Panc1 (cell line): ENCODE measurements at regions not wholly inside any gene's neighbourhood (a gene's known extent, or its start where the extent isn't known, plus 50 kb on each side); places are given as distances from the start of the nearest gene placed in this dataset.
"Not testable (repeated sequence)": the region's sequence is repeated elsewhere in the genome, so short reads cannot be mapped to it uniquely, and the experiment has no call there.

ENCODE experiments used
- ATAC-seq: fragments of 200-7000 bp; cut with Tn5 transposase; 2 replicates; pipeline ENCODE4 v1.9.1; 2020; ENCODE audit warnings: mild to moderate bottlenecking, moderate library complexity
- BruUV-seq: library from RNA; stranded (reverse); fragments of 400-500 nt; replicated peaks from 2 replicates; lab custom pipeline; 2021; lab: Mats Ljungman, UMichigan
- CTCF ChIA-PET: fragments of 300-600 bp; sonication (Branson Sonifier 250); formaldehyde crosslinking; loops from one replicate; lab custom pipeline; 2022; ENCODE audit warnings: antibody characterized with exemption; lab: Charles Lee
- POLR2A ChIA-PET: fragments of 300-600 bp; sonication (Branson Sonifier 250); formaldehyde crosslinking; loops from one replicate; lab custom pipeline; 2022; ENCODE audit warnings: antibody characterized with exemption; lab: Charles Lee
- DNase-seq: peaks from one replicate; pipeline ENCODE4 v3.0.0-alpha.2; 2010; ENCODE audit warnings: low read depth, low spot score
- H3K27ac ChIP-seq: 2 replicates; pipeline ENCODE4 v1.5.1; 2011; ENCODE audit warnings: mild to moderate bottlenecking, low read length, inconsistent platforms
- H3K27me3 ChIP-seq: fragments of 200-500 bp; sonication (Bioruptor generic); 2 replicates; pipeline ENCODE4 v1.6.0; 2014; ENCODE audit warnings: low read length, inconsistent platforms; ENCODE audit not compliant: control insufficient read depth, insufficient read depth
- H3K36me3 ChIP-seq: fragments of 200-500 bp; sonication (Bioruptor generic); 2 replicates; pipeline ENCODE4 v1.5.1; 2014; ENCODE audit warnings: inconsistent platforms, mild to moderate bottlenecking, low read length, moderate library complexity; ENCODE audit not compliant: control insufficient read depth, insufficient read depth
- H3K4me1 ChIP-seq: 2 replicates; pipeline ENCODE4 v1.5.1; 2011; ENCODE audit warnings: inconsistent platforms, mild to moderate bottlenecking, low read length, moderate library complexity; ENCODE audit not compliant: control insufficient read depth, insufficient read depth
- H3K4me3 ChIP-seq, 2 experiments: 2 replicates each; pipeline ENCODE4 v1.5.1; 2011 to 2012; ENCODE audit warnings: low read depth in 2 of 2, low read length in 2 of 2, mild to moderate bottlenecking in 2 of 2, inconsistent platforms in 1 of 2, moderate library complexity in 1 of 2
- H3K9me3 ChIP-seq: fragments of 200-500 bp; sonication (Bioruptor generic); 2 replicates; pipeline ENCODE4 v1.5.1; 2014; ENCODE audit warnings: low read depth, mild to moderate bottlenecking, inconsistent platforms, low read length, moderate library complexity; ENCODE audit not compliant: control insufficient read depth, insufficient read depth
- in situ Hi-C: cut with HindIII; loops from 2 replicates; pipeline ENCODE4 v1.10.0; 2016; ENCODE audit warnings: low sequenced_read_pairs, low pct_unique_long_range_greater_than_20kb
- intact Hi-C: fragments of 100-400 bp; cut with micrococcal nuclease; formaldehyde crosslinking; loops from one replicate; pipeline ENCODE4 v1.10.0; 2022; ENCODE audit not compliant: unreplicated experiment

DNA sequence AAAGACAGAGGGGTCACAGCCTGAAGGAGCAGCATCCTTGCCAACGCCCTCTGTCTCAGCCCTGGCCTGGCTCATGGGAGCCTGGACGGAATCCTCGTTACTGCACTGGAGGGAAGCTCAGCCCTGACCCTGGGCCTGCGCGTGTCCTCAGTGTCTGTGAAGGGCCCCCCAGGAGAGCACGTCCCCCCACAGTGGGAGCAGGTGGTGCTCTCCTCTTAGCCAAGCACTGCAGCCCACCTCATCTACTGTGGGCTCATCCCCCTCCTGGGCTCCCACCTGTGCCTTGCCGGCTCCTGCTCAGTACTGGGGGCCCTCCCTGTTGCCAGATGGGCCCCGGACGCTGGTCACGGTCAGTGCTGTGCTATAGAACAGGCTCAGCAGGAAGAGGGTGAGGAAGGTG lies 177.7 kb downstream of the TMEM121 start:
- POLR2A ChIA-PET: not testable (repeated sequence)

GRCh38 chr14:105704492-105704891 lies 178.1 kb downstream of the TMEM121 start:
- ATAC-seq, H3K9me3 ChIP-seq, CTCF ChIA-PET, H3K36me3 ChIP-seq, in situ Hi-C loops, H3K4me1 ChIP-seq, H3K27me3 ChIP-seq, DNase-seq, H3K4me3 ChIP-seq, H3K27ac ChIP-seq, BruUV-seq: not testable (repeated sequence)
- intact Hi-C loops: loop anchor here (5.0 kb wide), 1 partner anchor 122 kb away; no protein-coding TSS in a partner anchor
- POLR2A ChIA-PET: interaction anchor here (0.6 kb wide), 1 partner anchor 153 kb away, joined by 6 read pairs; no protein-coding TSS in a partner anchor

More for the DNA sequence above, 177.7 kb downstream of the TMEM121 start:
- H3K4me3 ChIP-seq, H3K36me3 ChIP-seq, H3K4me1 ChIP-seq, H3K9me3 ChIP-seq, DNase-seq, H3K27me3 ChIP-seq, ATAC-seq, H3K27ac ChIP-seq, CTCF ChIA-PET, BruUV-seq, in situ Hi-C loops: not testable (repeated sequence)
- intact Hi-C loops: loop anchor here (5.0 kb wide), 1 partner anchor 122 kb away; no protein-coding TSS in a partner anchor

GRCh38 chr14:105705512-105705861 lies 179.1 kb downstream of the TMEM121 start:
- H3K4me3 ChIP-seq, H3K27ac ChIP-seq, H3K4me1 ChIP-seq, intact Hi-C loops, POLR2A ChIA-PET, ATAC-seq, H3K9me3 ChIP-seq, DNase-seq, in situ Hi-C loops, H3K36me3 ChIP-seq, BruUV-seq, CTCF ChIA-PET, H3K27me3 ChIP-seq: not testable (repeated sequence)

- BruUV-seq: not testable (repeated sequence)
- peak; percentile 23; the same call in 1 of the 2 replicates for ATAC-seq
Measured at GRCh38 chr14:105705862-105706700, 179.7 kb downstream of the TMEM121 start.

GRCh38 chr14:105706701-105707019 lies 180.3 kb downstream of the TMEM121 start:
- CTCF ChIA-PET, in situ Hi-C loops, H3K9me3 ChIP-seq, POLR2A ChIA-PET, H3K4me1 ChIP-seq, intact Hi-C loops, BruUV-seq, H3K27me3 ChIP-seq, H3K36me3 ChIP-seq, H3K27ac ChIP-seq, DNase-seq, H3K4me3 ChIP-seq: not testable (repeated sequence)
- ATAC-seq: peak; percentile 49

More at GRCh38 chr14:105705862-105706700, 179.7 kb downstream of the TMEM121 start:
- H3K4me3 ChIP-seq, POLR2A ChIA-PET, DNase-seq, intact Hi-C loops, H3K9me3 ChIP-seq, H3K27ac ChIP-seq, H3K36me3 ChIP-seq, in situ Hi-C loops, H3K4me1 ChIP-seq, H3K27me3 ChIP-seq, CTCF ChIA-PET: not testable (repeated sequence)

GRCh38 chr14:105707099-105707498 lies 180.7 kb downstream of the TMEM121 start:
- H3K4me1 ChIP-seq, H3K9me3 ChIP-seq, BruUV-seq, H3K36me3 ChIP-seq, H3K27ac ChIP-seq, H3K27me3 ChIP-seq, in situ Hi-C loops, intact Hi-C loops, ATAC-seq, H3K4me3 ChIP-seq, DNase-seq, POLR2A ChIA-PET, CTCF ChIA-PET: not testable (repeated sequence)

GRCh38 chr14:105707723-105708151 lies 181.4 kb downstream of the TMEM121 start:
- CTCF ChIA-PET, H3K27me3 ChIP-seq, H3K36me3 ChIP-seq, intact Hi-C loops, H3K4me3 ChIP-seq, ATAC-seq, POLR2A ChIA-PET, H3K4me1 ChIP-seq, BruUV-seq, DNase-seq, in situ Hi-C loops, H3K27ac ChIP-seq, H3K9me3 ChIP-seq: not testable (repeated sequence)
